Ascending aorta (tissue), 2 donors: ENCODE measurements at regions not wholly inside any gene's neighbourhood (a gene's known extent, or its start where the extent isn't known, plus 50 kb on each side); places are given as distances from the start of the nearest gene placed in this dataset.

ENCODE experiments used
- DNase-seq, 2 donors: peaks; one replicate each; pipeline ENCODE4 v3.0.0-alpha.2; 2019; ENCODE audit warnings: low spot score in 2 of 2
- H3K27ac ChIP-seq, 2 donors: fragments of 200-600 bp; sonication (generic); one replicate each; pipeline ENCODE4 v1.5.1; 2016 to 2017; ENCODE audit warnings: mild to moderate bottlenecking in 1 of 2
- H3K27me3 ChIP-seq: fragments of 200-600 bp; sonication (generic); one replicate; pipeline ENCODE4 v1.5.1; 2017
- H3K36me3 ChIP-seq, 2 donors: fragments of 200-600 bp; sonication (generic); one replicate each; pipeline ENCODE4 v1.5.1; 2016
- H3K4me1 ChIP-seq, 2 donors: fragments of 200-600 bp; sonication (generic); one replicate each; pipeline ENCODE4 v1.5.1; 2016 to 2017; ENCODE audit warnings: mild to moderate bottlenecking in 1 of 2
- H3K4me3 ChIP-seq, 2 donors: fragments of 200-600 bp; sonication (generic); one replicate each; pipeline ENCODE4 v1.5.1; 2016 to 2017; ENCODE audit warnings: mild to moderate bottlenecking in 1 of 2
- H3K9me3 ChIP-seq, 2 donors: fragments of 200-600 bp; sonication (generic); one replicate each; pipeline ENCODE4 v1.5.1; 2016
- CTCF ChIP-seq, 3 experiments: fragments of 200-600 bp in 2 of 3; fragments of 450-650 bp in 1 of 3; sonication (generic) in 2 of 3; IDR thresholded peaks; one replicate each; pipeline ENCODE4 v1.5.1; 2016 to 2019; ENCODE audit warnings: antibody characterized with exemption in 3 of 3, mild to moderate bottlenecking in 1 of 3, moderate library complexity in 1 of 3
- intact Hi-C: fragments of 100-400 bp; cut with DNase I; formaldehyde crosslinking; loops from one replicate; pipeline ENCODE4 v1.15.1; 2023

- H3K4me1 ChIP-seq, result no peaks in the 10 kb centered on the region
- TF ChIP-seq CTCF (IDR thresholded peaks at IDR 0.05), result no peak
- H3K9me3 ChIP-seq, result peaks cover 0 to 9% of the 10 kb centered on the region in 2 donors
- intact Hi-C loops, result no loop called here
- no peaks in the 10 kb centered on the region for H3K36me3 ChIP-seq
- H3K27me3 ChIP-seq, result no peaks in the 10 kb centered on the region
- DNase-seq, result no peak
- H3K27ac ChIP-seq, result no peak overlapping the region
- no peak overlapping the region for H3K4me3 ChIP-seq
Observed at GRCh38 chr7:70846208-70846607, 285.7 kb upstream of the GALNT17 start.

DNA sequence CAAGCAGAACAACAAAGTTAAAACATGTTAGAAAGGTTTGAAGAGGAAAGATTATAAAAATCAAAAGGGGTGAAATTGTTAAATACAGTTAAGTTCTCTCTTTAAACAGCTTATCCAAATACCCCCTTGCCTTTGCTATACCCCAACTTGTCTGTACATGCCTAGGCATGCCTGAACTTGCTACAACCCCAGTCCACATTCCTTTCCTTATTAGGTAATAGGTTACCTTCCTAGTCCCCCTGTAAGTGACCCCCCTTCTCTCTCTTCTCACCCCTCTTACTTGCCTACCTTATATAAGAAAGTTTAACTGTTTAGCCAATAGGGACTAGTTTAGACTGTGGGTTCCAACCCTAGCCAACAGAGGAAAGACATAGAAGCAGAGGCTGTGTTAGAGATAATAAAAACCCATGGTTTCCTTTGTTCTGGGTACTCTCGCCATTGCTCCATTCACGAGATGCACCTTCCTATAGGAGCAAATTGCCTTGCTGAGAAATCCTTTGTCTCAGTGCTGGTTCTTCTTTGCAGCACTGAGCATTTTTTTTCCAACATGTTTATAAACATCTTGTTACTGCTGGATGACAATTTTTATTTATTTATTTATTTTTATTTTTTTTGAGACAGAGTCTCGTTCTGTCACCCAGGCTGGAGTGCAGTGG lies 282.2 kb upstream of the GALNT17 start:
- Histone ChIP-seq H3K27me3 (no peaks in the 10 kb centered on the region), H3K27ac (no peak overlapping the region), H3K4me1 (no peaks in the 10 kb centered on the region), H3K4me3 (no peak overlapping the region), H3K9me3 (peaks cover 0 to 9% of the 10 kb centered on the region in 2 donors), H3K36me3 (no peaks in the 10 kb centered on the region)
- no peak for DNase-seq
- intact Hi-C loops, result no loop called here
- no peak for TF ChIP-seq CTCF (IDR thresholded peaks at IDR 0.05)

GRCh38 chr7:70855373-70855772 lies 276.6 kb upstream of the GALNT17 start:
- no peak overlapping the region for H3K27ac ChIP-seq

GRCh38 chr7:70856901-70857630 lies 274.9 kb upstream of the GALNT17 start:
- Histone ChIP-seq H3K27ac (no peak overlapping the region), H3K9me3 (no peaks in the 10 kb centered on the region), H3K4me1 (no peaks in the 10 kb centered on the region), H3K27me3 (no peaks in the 10 kb centered on the region), H3K4me3 (no peak overlapping the region), H3K36me3 (no peaks in the 10 kb centered on the region)
- DNase-seq, result peak in 1 of 2 donors; percentile 76
- intact Hi-C loops, result loop anchor here (1.0 kb wide), 1 partner anchor 876 kb away; no protein-coding TSS in a partner anchor
- TF ChIP-seq CTCF (IDR thresholded peaks at IDR 0.05), result peak; percentile 74 to 94 (median 90)

More at GRCh38 chr7:70855373-70855772, 276.6 kb upstream of the GALNT17 start:
- Histone ChIP-seq H3K36me3 (no peaks in the 10 kb centered on the region), H3K4me3 (no peak overlapping the region), H3K27me3 (no peaks in the 10 kb centered on the region), H3K4me1 (no peaks in the 10 kb centered on the region), H3K9me3 (peaks cover 0 to 2% of the 10 kb centered on the region in 2 donors)
- no peak for DNase-seq
- no peak for TF ChIP-seq CTCF (IDR thresholded peaks at IDR 0.05)
- intact Hi-C loops, result no loop called here

GRCh38 chr7:70857793-70858545 lies 274.0 kb upstream of the GALNT17 start:
- TF ChIP-seq CTCF (IDR thresholded peaks at IDR 0.05), result no peak
- intact Hi-C loops, result loop anchor here (1.0 kb wide), 1 partner anchor 875 kb away; no protein-coding TSS in a partner anchor

More at GRCh38 chr7:70857793-70858545, 274.0 kb upstream of the GALNT17 start:
- Histone ChIP-seq H3K4me3 (no peak overlapping the region), H3K36me3 (no peaks in the 10 kb centered on the region), H3K4me1 (no peaks in the 10 kb centered on the region), H3K27ac (no peak overlapping the region), H3K9me3 (no peaks in the 10 kb centered on the region), H3K27me3 (no peaks in the 10 kb centered on the region)
- no peak for DNase-seq
